ENCODE measurements at regions not wholly inside any gene's neighbourhood (a gene's known extent, or its start where the extent isn't known, plus 50 kb on each side); places are given as distances from the start of the nearest gene placed in this dataset.

- TF ChIP-seq, protein P1, sequence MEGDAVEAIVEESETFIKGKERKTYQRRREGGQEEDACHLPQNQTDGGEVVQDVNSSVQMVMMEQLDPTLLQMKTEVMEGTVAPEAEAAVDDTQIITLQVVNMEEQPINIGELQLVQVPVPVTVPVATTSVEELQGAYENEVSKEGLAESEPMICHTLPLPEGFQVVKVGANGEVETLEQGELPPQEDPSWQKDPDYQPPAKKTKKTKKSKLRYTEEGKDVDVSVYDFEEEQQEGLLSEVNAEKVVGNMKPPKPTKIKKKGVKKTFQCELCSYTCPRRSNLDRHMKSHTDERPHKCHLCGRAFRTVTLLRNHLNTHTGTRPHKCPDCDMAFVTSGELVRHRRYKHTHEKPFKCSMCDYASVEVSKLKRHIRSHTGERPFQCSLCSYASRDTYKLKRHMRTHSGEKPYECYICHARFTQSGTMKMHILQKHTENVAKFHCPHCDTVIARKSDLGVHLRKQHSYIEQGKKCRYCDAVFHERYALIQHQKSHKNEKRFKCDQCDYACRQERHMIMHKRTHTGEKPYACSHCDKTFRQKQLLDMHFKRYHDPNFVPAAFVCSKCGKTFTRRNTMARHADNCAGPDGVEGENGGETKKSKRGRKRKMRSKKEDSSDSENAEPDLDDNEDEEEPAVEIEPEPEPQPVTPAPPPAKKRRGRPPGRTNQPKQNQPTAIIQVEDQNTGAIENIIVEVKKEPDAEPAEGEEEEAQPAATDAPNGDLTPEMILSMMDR (conservative IDR thresholded peaks at IDR 0.05), result no peak
- Histone ChIP-seq H3K23me2 (ENCODE audit: insufficient read length, low read depth, low read length, poor library complexity, severe bottlenecking) (no peaks in the 10 kb centered on the region), H3K27ac (ENCODE audit: insufficient read length, low read depth, low read length) (no peak overlapping the region), H3K18ac (ENCODE audit: insufficient read length, low read depth, low read length) (no peak overlapping the region), H4K5ac (ENCODE audit: insufficient read length, low read depth, low read length) (no peak overlapping the region), H3K27me3 (ENCODE audit: insufficient read depth, low read length) (no peaks in the 10 kb centered on the region), H3K23ac (ENCODE audit: insufficient read length, low read depth, low read length) (no peak overlapping the region), H2AK5ac (ENCODE audit: insufficient read length, low read length) (no peak overlapping the region), H2AFZ (ENCODE audit: low read length) (no peak overlapping the region), H3K79me1 (ENCODE audit: insufficient read depth, low read depth, low read length, poor library complexity, severe bottlenecking) (no peaks in the 10 kb centered on the region), H3K14ac (ENCODE audit: insufficient read depth, low read length) (no peak overlapping the region), H2BK120ac (ENCODE audit: low read depth, low read length, poor library complexity, severe bottlenecking) (no peak overlapping the region), H3K4me2 (ENCODE audit: insufficient read depth, insufficient read length, low read length) (no peak overlapping the region), H3K56ac (ENCODE audit: insufficient read length, low read depth, low read length) (no peak overlapping the region), H2BK20ac (ENCODE audit: low read depth, low read length, poor library complexity, severe bottlenecking) (no peak overlapping the region), H2BK15ac (ENCODE audit: low read depth, low read length) (no peak overlapping the region), H4K8ac (replicated peaks; ENCODE audit: insufficient read length, low read depth, low read length) (no peak overlapping the region), H4K20me1 (ENCODE audit: control insufficient read depth, insufficient read depth, insufficient read length) (no peaks in the 10 kb centered on the region), H3K9me3 (ENCODE audit: control insufficient read depth, low read depth, low read length) (no peaks in the 10 kb centered on the region), H4K91ac (ENCODE audit: insufficient read length, low read depth, low read length) (no peak overlapping the region), H3K9ac (ENCODE audit: extremely low read depth, insufficient read length, low read length) (no peak overlapping the region), H2BK12ac (ENCODE audit: insufficient read length, low read depth, low read length) (no peak overlapping the region), H3T11ph (ENCODE audit: low read length) (no peak overlapping the region), H3K79me2 (ENCODE audit: insufficient read depth, low read length) (no peaks in the 10 kb centered on the region), H2BK5ac (ENCODE audit: insufficient read length, low read length) (no peak overlapping the region), H3K4ac (ENCODE audit: low read depth, low read length) (no peak overlapping the region), H3K4me1 (ENCODE audit: insufficient read depth, low read length) (no peaks in the 10 kb centered on the region)
- H3K9me3 Mint-ChIP-seq, result no peaks in the 10 kb centered on the region
- H3K4me3 Mint-ChIP-seq, result no peak overlapping the region
- H3K36me3 Mint-ChIP-seq (ENCODE audit: insufficient read depth in 1 of 3, low read depth in 3 of 3), result no peaks in the 10 kb centered on the region
- DNase-seq, result no peak
- H3K4me1 Mint-ChIP-seq, result no peaks in the 10 kb centered on the region
- no peak overlapping the region for H3K27ac Mint-ChIP-seq
- WGBS (ENCODE audit: extremely low coverage, insufficient read length, low lambda C conversion rate), result no CpG with 5 or more reads among the region's 1 CpG
- no peaks in the 10 kb centered on the region for H3K27me3 Mint-ChIP-seq (ENCODE audit: low read depth)
These were observed 180.7 kb upstream of the CDH12 start for GRCh38 chr5:23033864-23034263.

Data from H9 (cell line).